ENCODE measurements at regions not wholly inside any gene's neighbourhood (a gene's known extent, or its start where the extent isn't known, plus 50 kb on each side); places are given as distances from the start of the nearest gene placed in this dataset.
A peak's percentile ranks its signal among the peaks of the same experiment; 100 is the strongest.
"Not testable (repeated sequence)": the region's sequence is repeated elsewhere in the genome, so short reads cannot be mapped to it uniquely, and the experiment has no call there.

DNA sequence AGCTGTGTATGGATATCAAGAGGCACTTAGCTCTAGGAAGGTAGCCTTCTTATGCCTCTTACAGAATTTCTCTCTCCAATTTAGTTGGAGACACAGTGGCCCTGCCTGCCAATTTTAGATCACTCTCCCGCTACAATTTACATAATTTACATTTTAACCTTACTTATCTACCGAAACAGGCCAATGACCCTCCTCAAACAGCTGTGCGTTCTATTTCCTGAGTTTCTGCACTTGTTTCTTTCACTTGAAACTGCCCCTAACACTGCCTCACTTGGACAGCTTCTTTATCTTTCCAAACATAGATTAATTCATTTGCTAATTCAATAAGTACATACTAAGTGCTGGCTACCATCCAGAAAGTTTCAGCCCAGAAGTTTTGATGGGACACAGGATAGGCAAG lies 52.9 kb upstream of the HDDC2 start:
- DNase-seq: no peak

DNA sequence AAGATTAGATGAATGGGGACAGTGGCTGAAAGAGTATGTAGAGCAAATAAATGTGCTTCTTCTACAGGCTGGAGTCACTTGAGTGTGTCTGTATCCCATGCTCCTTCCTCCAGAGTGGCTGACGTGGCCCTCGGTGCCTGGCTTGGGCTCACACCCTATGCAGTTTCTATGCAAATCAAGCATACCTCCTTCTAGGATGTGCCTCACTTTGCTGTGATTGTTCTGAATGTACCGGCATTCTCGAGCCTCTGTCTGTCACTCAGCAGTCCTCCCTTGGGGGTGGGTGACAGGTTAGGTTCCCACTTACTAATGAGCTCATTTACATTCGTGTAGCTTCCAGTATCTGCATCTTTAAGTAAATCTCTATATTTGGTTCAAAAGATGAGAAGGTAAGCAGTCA lies 55.1 kb upstream of the HDDC2 start:
- DNase-seq: no peak

- peak in 17 of 56 donors; percentile 2 to 45 (median 14) for DNase-seq
These were observed 55.9 kb upstream of the HDDC2 start for GRCh38 chr6:125357515-125358256.

DNA sequence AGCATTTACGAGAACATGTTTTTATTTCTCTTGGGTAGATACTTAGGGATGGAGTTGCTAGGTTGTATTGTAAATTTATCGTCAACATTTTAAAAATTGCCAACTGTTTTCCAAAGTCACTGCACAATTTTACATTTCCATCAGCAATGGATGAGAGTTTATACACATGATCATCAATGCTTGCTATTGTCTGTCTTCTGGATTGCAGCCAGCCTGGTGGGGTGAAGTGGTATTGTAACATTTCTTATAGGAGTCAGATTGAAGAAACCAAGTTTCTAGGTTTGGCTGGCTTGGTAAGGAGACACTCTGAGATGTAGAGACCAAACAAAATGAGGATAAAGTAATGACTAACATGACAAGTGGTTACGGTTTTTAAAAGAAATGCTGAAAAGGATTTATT lies 57.1 kb upstream of the HDDC2 start:
- peak in 7 of 56 donors; percentile 4 to 50 (median 13) for DNase-seq

DNA sequence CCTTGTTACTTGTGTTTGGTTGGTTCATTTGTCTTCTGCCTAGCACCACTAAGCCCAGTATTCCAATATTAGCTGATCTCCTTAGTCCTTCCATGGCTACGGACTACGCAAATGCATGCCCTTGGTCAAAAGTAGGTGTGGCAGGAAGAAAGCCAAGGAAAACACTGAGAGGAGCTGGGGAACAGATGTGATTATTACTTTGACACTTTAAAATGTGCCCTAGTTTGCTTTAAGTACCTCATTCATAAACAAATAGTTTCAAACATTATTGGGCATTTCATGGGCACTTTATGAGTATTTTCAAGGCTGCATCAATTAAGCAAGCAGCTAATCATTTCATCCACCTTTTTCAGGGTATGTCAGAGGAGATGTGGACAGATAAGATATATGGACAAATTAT lies 60.1 kb upstream of the HDDC2 start:
- no peak for DNase-seq

DNA sequence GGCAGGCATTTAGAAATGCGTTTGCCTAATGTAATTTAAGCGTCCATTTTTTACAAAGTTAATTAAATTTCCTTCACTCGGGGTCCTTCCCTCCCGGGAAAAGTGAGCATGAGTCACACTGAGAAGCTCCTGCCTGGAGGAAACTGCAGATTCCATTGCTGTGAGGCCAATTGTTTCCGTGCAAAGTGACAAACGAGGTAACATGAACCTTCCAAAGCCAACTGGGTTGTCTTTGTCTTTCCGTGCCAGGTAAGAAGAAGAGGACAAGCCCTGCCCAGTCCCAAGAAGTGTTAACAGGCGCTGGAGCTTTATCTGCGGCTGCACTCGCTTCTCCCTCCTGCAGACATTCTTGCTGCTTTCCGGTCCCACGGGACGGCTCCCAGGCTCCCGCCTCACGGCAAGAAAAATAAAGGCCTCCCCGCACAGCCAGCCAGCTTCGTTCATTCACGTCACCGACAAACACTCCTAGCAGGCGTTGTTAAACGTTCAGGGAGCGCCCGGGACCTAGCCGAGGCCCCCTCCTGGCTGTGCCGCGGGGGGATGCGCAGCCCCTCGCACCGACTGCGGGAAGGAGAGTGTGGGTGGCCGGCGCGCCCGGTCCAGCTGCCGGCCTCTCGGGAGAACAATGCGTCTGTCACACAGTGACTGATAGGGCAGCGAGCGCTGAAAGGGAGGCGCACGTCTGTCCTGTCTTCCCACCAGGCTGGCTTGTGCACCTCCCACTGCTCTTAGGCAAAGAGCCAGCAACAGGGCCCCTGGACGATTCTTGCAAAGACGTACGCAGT lies 61.5 kb upstream of the HDDC2 start:
- DNase-seq: peak in 19 of 56 donors; percentile 6 to 76 (median 38)

- no peak for DNase-seq
These were observed 62.0 kb upstream of the HDDC2 start for GRCh38 chr6:125363824-125364165.

- DNase-seq: no peak
These were observed 63.5 kb upstream of the HDDC2 start for GRCh38 chr6:125365230-125365629.

DNA sequence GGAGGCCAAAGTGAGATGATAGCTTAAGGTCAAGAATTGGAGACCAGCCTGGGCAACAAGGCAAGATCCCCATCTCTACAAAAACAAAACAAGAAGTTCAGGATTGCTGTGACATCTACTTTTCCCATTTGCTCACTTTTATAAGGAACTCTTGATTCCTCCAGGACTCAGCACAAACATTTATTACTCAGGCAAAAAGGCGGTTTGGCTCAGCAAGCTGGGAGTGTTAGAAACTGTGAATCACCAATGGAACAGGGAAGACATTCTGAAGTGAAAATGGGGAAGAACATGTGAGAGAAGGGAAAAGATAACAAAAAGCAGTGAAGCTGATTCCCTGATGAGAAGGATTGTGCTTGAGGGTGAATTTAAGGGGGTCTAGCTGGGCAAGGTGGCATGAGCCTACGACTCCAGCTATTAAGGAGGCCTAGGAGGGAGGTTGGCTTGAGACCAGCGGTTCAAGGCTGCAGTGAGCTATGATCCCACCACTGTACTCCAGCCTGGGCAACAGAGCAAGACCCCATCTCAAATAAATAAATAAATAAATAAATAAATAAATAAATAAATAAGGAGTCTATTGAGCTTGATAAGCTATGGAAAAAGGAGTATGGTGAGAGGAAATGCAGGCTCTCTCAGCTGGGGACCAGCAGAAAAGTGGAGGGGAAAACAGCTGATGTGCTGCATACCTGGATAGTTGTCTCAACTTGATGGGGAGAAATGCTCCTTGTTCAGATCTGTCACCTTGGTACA lies 65.4 kb upstream of the HDDC2 start:
- DNase-seq: no peak

- DNase-seq: no peak
These were observed 68.6 kb upstream of the HDDC2 start for GRCh38 chr6:125370343-125370742.

DNA sequence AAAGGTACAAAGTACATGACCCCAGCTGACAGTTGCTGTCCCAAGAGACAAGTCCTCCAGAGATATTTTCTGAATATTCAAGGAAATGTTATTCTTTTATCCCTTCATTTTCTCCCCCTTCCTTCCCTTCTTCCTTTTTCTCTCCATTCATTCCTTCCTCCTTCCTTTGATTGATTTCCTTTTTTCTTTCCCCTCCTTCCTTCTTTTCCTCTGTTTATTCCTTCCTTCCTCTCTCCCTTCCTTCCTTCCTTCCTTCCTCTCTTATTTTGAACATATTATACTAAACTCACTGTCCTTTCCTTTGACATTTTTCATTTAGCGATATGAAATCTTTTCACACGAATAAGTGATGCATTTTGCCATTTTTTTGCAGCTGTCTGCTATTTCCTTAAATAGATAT lies 73.2 kb upstream of the HDDC2 start:
- no peak for DNase-seq

GRCh38 chr6:125375821-125376220 lies 74.1 kb upstream of the HDDC2 start:
- DNase-seq: no peak

DNA sequence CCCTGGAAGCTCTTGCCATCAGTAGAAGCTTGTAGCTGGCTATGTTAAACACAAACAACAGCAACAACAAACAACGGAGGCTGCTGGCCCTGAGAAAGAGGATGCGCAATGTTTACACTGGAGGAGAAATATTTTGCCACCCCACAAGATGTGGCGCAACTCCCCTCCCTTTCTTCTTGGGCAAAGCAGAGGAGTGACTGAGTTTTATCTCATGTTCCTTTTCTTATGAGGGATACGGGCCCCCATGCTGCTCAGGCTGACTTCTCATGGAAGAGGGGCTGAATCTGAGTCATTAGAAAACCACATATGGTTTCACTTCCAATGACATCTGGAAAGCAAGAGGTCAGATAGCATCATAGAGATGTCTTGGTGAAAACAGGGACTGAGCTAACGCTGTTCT lies 75.9 kb upstream of the HDDC2 start:
- no peak for DNase-seq

DNA sequence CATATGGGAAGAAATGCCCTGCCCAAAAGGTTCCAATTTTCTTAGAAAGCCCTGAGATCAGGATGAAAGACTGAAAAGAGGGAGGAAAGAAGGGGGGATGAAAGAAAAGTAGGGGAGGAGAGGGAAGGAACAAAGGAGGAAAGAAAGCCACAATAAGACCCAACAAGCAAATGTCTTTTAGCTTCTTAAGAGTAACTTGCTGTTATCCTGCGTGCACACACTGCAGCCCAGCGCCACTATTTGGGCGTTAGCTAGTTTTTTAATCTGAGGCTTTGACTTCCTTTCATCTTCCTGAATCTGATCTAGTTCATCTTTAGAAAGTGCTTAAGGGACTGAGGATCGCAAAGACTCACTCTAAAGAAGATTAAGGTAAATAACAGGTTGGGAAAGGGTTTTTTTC lies 77.4 kb upstream of the HDDC2 start:
- DNase-seq: no peak

DNA sequence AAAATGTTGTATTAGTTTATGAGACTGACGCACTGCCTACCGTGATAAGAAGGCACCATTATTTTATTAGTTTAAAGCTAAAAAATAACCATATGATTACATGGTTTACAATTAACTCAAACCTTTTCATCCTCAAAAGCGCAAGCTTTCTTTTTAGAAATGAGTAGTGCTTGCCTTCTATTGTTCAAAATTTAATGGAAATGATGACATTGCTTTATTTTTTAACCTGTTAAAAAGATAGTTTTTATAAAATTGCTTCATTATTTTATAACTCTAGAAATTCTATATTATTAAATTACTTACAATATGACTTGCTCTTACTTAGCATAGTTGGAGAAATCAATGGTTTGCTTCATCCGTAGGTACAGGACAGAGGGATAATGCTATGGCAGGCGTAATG lies 78.7 kb upstream of the HDDC2 start:
- DNase-seq: no peak

DNA sequence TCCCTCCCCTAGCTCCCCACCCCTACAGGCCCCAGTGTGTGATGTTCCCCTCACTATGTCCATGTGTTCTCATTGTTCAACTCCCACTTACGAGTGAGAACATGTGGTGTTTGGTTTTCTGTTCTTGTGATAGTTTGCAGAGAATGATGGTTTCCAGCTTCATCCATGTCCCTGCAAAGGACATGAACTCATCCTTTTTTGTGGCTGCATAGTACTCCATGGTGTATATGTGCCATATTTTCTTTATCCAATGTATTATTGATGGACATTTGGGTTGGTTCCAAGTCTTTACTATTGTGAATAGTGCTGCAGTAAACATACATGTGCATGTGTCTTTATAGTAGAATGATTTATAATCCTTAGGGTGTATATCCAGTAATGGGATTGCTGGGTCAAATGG lies 84.6 kb upstream of the HDDC2 start:
- DNase-seq: not testable (repeated sequence)

GRCh38 chr6:125392682-125393081 lies 90.9 kb upstream of the HDDC2 start:
- DNase-seq: no peak

- no peak for DNase-seq
These were observed 91.7 kb upstream of the HDDC2 start for GRCh38 chr6:125393449-125393858.

DNA sequence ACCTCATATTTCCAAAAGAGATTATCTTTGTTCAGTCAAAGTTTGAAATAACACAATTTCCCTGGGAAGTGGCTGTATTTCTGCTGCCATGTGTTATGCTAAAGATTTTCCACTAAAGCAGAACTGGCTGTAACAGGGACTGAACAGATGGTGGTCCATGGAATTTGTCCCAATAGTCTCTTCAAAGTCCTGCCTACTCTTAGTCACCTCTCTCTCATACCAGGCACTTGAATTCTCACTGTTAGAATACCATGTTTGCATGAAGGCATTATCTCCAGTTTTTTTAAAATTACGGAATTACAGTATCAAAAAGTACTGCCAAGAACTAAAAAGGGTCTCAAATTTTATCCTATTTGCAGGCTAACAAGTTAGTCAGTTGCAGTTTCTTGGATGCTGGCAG lies 105.0 kb upstream of the HDDC2 start:
- no peak for DNase-seq

- DNase-seq: no peak
These were observed 112.7 kb upstream of the HDDC2 start for GRCh38 chr6:125414507-125414906.

- DNase-seq: no peak
These were observed 114.1 kb upstream of the HDDC2 start for GRCh38 chr6:125415913-125416312.

DNA sequence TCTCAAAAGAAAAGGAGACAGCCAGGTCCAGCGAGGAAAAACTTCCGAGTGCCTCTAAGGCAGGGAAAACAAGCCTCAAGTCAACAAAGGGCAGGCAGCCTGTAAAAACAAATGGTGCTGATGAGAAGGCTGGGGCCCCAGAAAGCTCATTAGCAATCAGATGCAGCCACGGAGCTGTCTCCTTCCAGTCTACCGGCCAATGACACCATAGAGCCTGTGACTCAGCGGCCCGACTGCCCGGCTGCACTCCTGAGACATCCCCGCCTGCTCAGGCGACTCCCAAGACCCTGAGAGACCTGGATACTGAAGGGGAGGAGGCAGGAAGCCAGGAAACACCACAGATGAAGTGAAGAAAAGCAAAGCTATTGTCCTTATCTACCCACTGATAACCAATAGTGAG lies 120.1 kb upstream of the HDDC2 start:
- DNase-seq: peak in 24 of 56 donors; percentile 2 to 70 (median 14)
